ENCODE measurements at regions not wholly inside any gene's neighbourhood (a gene's known extent, or its start where the extent isn't known, plus 50 kb on each side); places are given as distances from the start of the nearest gene placed in this dataset.

GRCh38 chr6:21995318-21995717 lies 301.5 kb downstream of the PRL start:
- Histone ChIP-seq H3K4me3 (ENCODE audit: low read length) (no peak overlapping the region), H3K4me2 (ENCODE audit: low read length) (no peak overlapping the region), H4K20me1 (ENCODE audit: control insufficient read depth, insufficient read depth, low read depth, low read length) (no peaks in the 10 kb centered on the region), H3K9me3 (ENCODE audit: control insufficient read depth, insufficient read depth, low read length) (no peaks in the 10 kb centered on the region), H3K36me3 (ENCODE audit: control insufficient read depth, low read length) (no peaks in the 10 kb centered on the region), H3K27ac (ENCODE audit: low read depth, low read length) (no peak overlapping the region), H3K9me2 (replicated peaks; ENCODE audit: control insufficient read depth, low read length) (no peaks in the 10 kb centered on the region), H3K79me2 (ENCODE audit: control insufficient read depth, low read length) (no peaks in the 10 kb centered on the region), H3K27me3 (ENCODE audit: control insufficient read depth, low read length) (no peaks in the 10 kb centered on the region), H3F3A (ENCODE audit: control insufficient read depth, insufficient read depth) (no peaks in the 10 kb centered on the region), H3K4me1 (ENCODE audit: control insufficient read depth, low read length) (no peaks in the 10 kb centered on the region)
- no peak for TF ChIP-seq EZH2phosphoT487 (IDR thresholded peaks at IDR 0.05; ENCODE audit: borderline replicate concordance, low read length)
- no peak for TF ChIP-seq CTCF (IDR thresholded peaks at IDR 0.05; ENCODE audit: low read depth, low read length, poor library complexity, severe bottlenecking)

GRCh38 chr6:21996425-21997118 lies 300.3 kb downstream of the PRL start:
- Histone ChIP-seq H3K27ac (ENCODE audit: low read depth, low read length) (no peak overlapping the region), H3K4me2 (ENCODE audit: low read length) (no peak overlapping the region), H3K9me2 (replicated peaks; ENCODE audit: control insufficient read depth, low read length) (no peaks in the 10 kb centered on the region), H3K4me1 (ENCODE audit: control insufficient read depth, low read length) (no peaks in the 10 kb centered on the region), H3K9me3 (ENCODE audit: control insufficient read depth, insufficient read depth, low read length) (no peaks in the 10 kb centered on the region), H3K27me3 (ENCODE audit: control insufficient read depth, low read length) (no peaks in the 10 kb centered on the region), H3K4me3 (ENCODE audit: low read length) (no peak overlapping the region), H3K79me2 (ENCODE audit: control insufficient read depth, low read length) (no peaks in the 10 kb centered on the region), H3K36me3 (ENCODE audit: control insufficient read depth, low read length) (no peaks in the 10 kb centered on the region), H4K20me1 (ENCODE audit: control insufficient read depth, insufficient read depth, low read depth, low read length) (no peaks in the 10 kb centered on the region), H3F3A (ENCODE audit: control insufficient read depth, insufficient read depth) (no peaks in the 10 kb centered on the region)
- no peak for TF ChIP-seq CTCF (IDR thresholded peaks at IDR 0.05; ENCODE audit: low read depth, low read length, poor library complexity, severe bottlenecking)
- TF ChIP-seq EZH2phosphoT487 (IDR thresholded peaks at IDR 0.05; ENCODE audit: borderline replicate concordance, low read length) = no peak

- Histone ChIP-seq H4K20me1 (ENCODE audit: control insufficient read depth, insufficient read depth, low read depth, low read length) (no peaks in the 10 kb centered on the region), H3K4me3 (ENCODE audit: low read length) (no peak overlapping the region), H3K4me2 (ENCODE audit: low read length) (no peak overlapping the region), H3K79me2 (ENCODE audit: control insufficient read depth, low read length) (no peaks in the 10 kb centered on the region), H3K9me3 (ENCODE audit: control insufficient read depth, insufficient read depth, low read length) (no peaks in the 10 kb centered on the region), H3K36me3 (ENCODE audit: control insufficient read depth, low read length) (no peaks in the 10 kb centered on the region), H3K27me3 (ENCODE audit: control insufficient read depth, low read length) (no peaks in the 10 kb centered on the region), H3K9me2 (replicated peaks; ENCODE audit: control insufficient read depth, low read length) (no peaks in the 10 kb centered on the region), H3K4me1 (ENCODE audit: control insufficient read depth, low read length) (no peaks in the 10 kb centered on the region), H3F3A (ENCODE audit: control insufficient read depth, insufficient read depth) (no peaks in the 10 kb centered on the region), H3K27ac (ENCODE audit: low read depth, low read length) (no peak overlapping the region)
- TF ChIP-seq EZH2phosphoT487 (IDR thresholded peaks at IDR 0.05; ENCODE audit: borderline replicate concordance, low read length) (no peak), CTCF (IDR thresholded peaks at IDR 0.05; ENCODE audit: low read depth, low read length, poor library complexity, severe bottlenecking) (no peak)
Observed at GRCh38 chr6:21997119-21998037, 299.5 kb downstream of the PRL start.

Measured in DOHH2 (cell line).